ENCODE measurements at regions not wholly inside any gene's neighbourhood (a gene's known extent, or its start where the extent isn't known, plus 50 kb on each side); places are given as distances from the start of the nearest gene placed in this dataset.
"Not testable (repeated sequence)": the region's sequence is repeated elsewhere in the genome, so short reads cannot be mapped to it uniquely, and the experiment has no call there.

- in situ Hi-C loops (cut with HindIII; ENCODE audit: low sequenced_read_pairs) = no loop called here
These were observed 262.5 kb downstream of the BTBD3 start for GRCh38 chr20:12180107-12180661.

- in situ Hi-C loops (cut with HindIII; ENCODE audit: low sequenced_read_pairs) = no loop called here
These were observed 280.6 kb downstream of the BTBD3 start for GRCh38 chr20:12198281-12198680.

- in situ Hi-C loops (cut with HindIII; ENCODE audit: low sequenced_read_pairs) = no loop called here
These were observed 282.0 kb downstream of the BTBD3 start for GRCh38 chr20:12199703-12200102.

- in situ Hi-C loops (cut with HindIII; ENCODE audit: low sequenced_read_pairs) = no loop called here
These were observed 283.7 kb downstream of the BTBD3 start for GRCh38 chr20:12201289-12201991.

GRCh38 chr20:12203399-12203798 lies 285.7 kb downstream of the BTBD3 start:
- in situ Hi-C loops (cut with HindIII; ENCODE audit: low sequenced_read_pairs) = no loop called here

- in situ Hi-C loops (cut with HindIII; ENCODE audit: low sequenced_read_pairs) = no loop called here
These were observed 286.3 kb downstream of the BTBD3 start for GRCh38 chr20:12203981-12204380.

GRCh38 chr20:12207875-12208274 lies 290.2 kb downstream of the BTBD3 start:
- in situ Hi-C loops (cut with HindIII; ENCODE audit: low sequenced_read_pairs) = no loop called here

- in situ Hi-C loops (cut with HindIII; ENCODE audit: low sequenced_read_pairs) = no loop called here
These were observed 292.9 kb downstream of the BTBD3 start for GRCh38 chr20:12210591-12210990.

- in situ Hi-C loops (cut with HindIII; ENCODE audit: low sequenced_read_pairs) = no loop called here
These were observed 293.7 kb downstream of the BTBD3 start for GRCh38 chr20:12211361-12211760.

GRCh38 chr20:12217382-12217781 lies 299.7 kb downstream of the BTBD3 start:
- in situ Hi-C loops (cut with HindIII; ENCODE audit: low sequenced_read_pairs) = no loop called here

GRCh38 chr20:12219798-12220197 lies 302.1 kb downstream of the BTBD3 start:
- in situ Hi-C loops (cut with HindIII; ENCODE audit: low sequenced_read_pairs) = no loop called here

- in situ Hi-C loops (cut with HindIII; ENCODE audit: low sequenced_read_pairs) = no loop called here
These were observed 305.4 kb downstream of the BTBD3 start for GRCh38 chr20:12223057-12223456.

GRCh38 chr20:12225898-12226297 lies 308.2 kb downstream of the BTBD3 start:
- in situ Hi-C loops (cut with HindIII; ENCODE audit: low sequenced_read_pairs) = no loop called here

- in situ Hi-C loops (cut with HindIII; ENCODE audit: low sequenced_read_pairs) = no loop called here
These were observed 312.2 kb downstream of the BTBD3 start for GRCh38 chr20:12229891-12230290.

- in situ Hi-C loops (cut with HindIII; ENCODE audit: low sequenced_read_pairs) = no loop called here
These were observed 320.1 kb downstream of the BTBD3 start for GRCh38 chr20:12237772-12238171.

- in situ Hi-C loops (cut with HindIII; ENCODE audit: low sequenced_read_pairs) = no loop called here
These were observed 323.4 kb downstream of the BTBD3 start for GRCh38 chr20:12241065-12241464.

GRCh38 chr20:12243327-12243726 lies 325.6 kb downstream of the BTBD3 start:
- in situ Hi-C loops (cut with HindIII; ENCODE audit: low sequenced_read_pairs) = no loop called here

- in situ Hi-C loops (cut with HindIII; ENCODE audit: low sequenced_read_pairs) = no loop called here
These were observed 330.8 kb downstream of the BTBD3 start for GRCh38 chr20:12248481-12248880.

GRCh38 chr20:12250661-12251060 lies 333.0 kb downstream of the BTBD3 start:
- in situ Hi-C loops (cut with HindIII; ENCODE audit: low sequenced_read_pairs) = not testable (repeated sequence)

- in situ Hi-C loops (cut with HindIII; ENCODE audit: low sequenced_read_pairs) = no loop called here
These were observed 335.1 kb downstream of the BTBD3 start for GRCh38 chr20:12252793-12253192.

- in situ Hi-C loops (cut with HindIII; ENCODE audit: low sequenced_read_pairs) = no loop called here
These were observed 337.8 kb downstream of the BTBD3 start for GRCh38 chr20:12255461-12255970.

GRCh38 chr20:12256806-12257205 lies 339.1 kb downstream of the BTBD3 start:
- in situ Hi-C loops (cut with HindIII; ENCODE audit: low sequenced_read_pairs) = no loop called here

- in situ Hi-C loops (cut with HindIII; ENCODE audit: low sequenced_read_pairs) = no loop called here
These were observed 345.1 kb downstream of the BTBD3 start for GRCh38 chr20:12262747-12263146.

All from endothelial cell of hepatic sinusoid (primary cell).